ENCODE measurements at regions not wholly inside any gene's neighbourhood (a gene's known extent, or its start where the extent isn't known, plus 50 kb on each side); places are given as distances from the start of the nearest gene placed in this dataset.
"Not testable (repeated sequence)": the region's sequence is repeated elsewhere in the genome, so short reads cannot be mapped to it uniquely, and the experiment has no call there.

DNA sequence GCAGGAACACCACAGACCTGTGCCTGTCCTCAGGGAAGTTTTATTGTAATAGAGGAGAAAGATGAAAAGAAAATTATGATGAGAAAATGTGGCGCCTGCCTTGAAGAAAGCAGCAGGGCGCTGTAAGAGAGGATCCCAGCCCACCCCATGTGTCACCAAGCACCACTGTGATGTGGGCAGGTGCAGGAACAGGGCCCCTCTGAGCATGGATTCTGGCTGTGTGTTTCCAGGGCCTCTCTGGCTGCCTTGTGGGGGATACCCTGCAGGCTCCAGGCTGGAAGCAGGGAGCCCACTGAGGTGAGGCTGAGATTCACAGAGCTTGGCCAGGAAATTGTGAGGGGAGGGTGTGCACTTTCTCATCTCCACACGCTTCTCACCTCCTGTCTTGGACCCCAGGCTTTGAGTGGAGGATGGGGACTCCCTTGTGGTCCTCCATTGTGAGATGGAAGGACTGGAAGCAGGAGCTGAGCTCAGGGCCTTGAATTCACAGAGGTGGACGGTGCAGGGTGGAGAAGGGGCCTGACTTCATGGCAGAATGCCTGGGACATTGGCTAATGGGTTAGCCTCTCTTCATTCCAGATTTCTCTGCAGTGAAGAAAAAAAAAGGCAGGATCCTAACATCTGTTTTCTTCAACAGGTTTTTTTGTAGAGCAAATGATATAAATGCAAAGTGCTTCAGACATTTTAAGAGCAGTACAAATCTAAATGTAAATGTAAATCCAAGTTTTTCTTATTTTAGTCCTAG, 246.6 kb upstream of the B3GAT1 start:
- no peak for DNase-seq

DNA sequence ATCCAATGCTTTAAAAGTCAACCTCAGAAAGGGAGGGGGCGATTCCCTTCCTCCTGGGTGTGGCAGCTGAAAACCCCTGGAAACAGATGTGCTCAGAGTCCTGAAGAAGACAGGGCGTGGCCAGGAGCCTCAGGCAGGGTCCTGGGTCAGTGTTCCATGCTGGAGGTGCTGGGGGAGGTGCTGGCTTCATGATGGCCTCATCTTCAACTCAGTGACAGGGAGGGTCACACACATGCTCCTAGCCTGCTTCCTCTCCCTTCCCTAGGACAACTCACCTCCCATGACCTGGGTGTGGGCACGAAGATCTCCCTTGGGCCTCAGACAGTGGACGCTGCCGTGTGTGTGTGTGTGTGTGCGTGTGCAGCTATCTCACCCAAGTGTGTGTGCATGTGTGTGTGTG, 245.6 kb upstream of the B3GAT1 start:
- DNase-seq: no peak

DNA sequence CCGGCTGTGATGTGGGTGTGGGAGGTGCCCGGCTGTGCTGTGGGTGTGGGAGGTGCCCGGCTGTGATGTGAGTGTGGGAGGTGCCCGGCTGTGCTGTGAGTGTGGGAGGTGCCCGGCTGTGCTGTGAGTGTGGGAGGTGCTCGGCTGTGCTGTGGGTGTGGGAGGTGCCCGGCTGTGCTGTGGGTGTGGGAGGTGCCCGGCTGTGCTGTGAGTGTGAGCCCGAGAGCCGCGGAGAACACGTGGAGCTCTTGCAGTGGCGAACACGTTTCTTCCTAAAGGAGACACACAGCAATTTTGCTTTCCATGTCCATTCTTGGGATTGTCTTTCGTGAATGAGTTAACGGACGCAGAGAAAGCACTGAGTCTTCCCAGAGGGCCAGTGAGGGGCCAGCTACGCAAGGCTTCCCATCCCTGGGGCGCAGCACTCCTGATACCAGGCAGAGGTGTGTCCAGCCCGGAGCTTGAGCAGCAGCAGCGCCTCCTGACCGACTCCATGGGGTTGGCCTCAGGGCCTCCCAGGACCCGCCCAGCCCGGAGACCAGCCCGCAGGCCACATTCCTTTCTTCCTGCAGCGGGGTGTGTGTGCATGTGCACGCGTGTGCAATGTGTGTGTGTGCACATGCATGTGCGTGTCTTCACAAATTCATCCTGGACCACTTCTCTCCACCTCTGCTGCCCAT, 245.0 kb upstream of the B3GAT1 start:
- no peak for DNase-seq

DNA sequence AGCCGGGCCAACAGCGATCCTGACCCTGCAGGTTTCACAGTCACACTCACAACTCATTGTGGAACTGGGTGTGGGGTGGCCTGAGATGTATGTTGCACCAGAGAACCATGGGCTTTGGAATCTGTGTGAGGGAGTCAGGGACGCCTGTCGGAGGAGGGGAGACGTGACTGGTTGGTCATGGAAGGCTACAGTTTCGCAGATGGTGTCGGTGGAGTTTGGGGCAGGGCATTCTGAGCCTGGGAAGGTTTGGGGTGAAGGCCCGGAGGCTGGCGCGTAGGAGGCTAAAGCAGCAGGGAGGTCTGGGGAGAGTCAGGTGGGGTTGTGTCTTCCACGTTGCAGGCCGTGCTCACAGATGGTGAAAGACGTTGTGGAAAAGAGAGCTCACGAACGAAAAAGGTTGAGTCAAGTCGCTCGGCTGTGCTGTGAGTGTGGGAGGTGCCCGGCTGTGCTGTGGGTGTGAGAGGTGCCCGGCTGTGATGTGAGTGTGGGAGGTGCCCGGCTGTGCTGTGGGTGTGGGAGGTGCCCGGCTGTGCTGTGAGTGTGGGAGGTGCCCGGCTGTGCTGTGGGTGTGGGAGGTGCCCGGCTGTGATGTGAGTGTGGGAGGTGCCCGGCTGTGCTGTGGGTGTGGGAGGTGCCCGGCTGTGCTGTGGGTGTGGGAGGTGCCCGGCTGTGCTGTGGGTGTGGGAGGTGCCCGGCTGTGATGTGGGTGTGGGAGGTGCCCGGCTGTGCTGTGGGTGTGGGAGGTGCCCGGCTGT, 244.2 kb upstream of the B3GAT1 start:
- DNase-seq: not testable (repeated sequence)

DNA sequence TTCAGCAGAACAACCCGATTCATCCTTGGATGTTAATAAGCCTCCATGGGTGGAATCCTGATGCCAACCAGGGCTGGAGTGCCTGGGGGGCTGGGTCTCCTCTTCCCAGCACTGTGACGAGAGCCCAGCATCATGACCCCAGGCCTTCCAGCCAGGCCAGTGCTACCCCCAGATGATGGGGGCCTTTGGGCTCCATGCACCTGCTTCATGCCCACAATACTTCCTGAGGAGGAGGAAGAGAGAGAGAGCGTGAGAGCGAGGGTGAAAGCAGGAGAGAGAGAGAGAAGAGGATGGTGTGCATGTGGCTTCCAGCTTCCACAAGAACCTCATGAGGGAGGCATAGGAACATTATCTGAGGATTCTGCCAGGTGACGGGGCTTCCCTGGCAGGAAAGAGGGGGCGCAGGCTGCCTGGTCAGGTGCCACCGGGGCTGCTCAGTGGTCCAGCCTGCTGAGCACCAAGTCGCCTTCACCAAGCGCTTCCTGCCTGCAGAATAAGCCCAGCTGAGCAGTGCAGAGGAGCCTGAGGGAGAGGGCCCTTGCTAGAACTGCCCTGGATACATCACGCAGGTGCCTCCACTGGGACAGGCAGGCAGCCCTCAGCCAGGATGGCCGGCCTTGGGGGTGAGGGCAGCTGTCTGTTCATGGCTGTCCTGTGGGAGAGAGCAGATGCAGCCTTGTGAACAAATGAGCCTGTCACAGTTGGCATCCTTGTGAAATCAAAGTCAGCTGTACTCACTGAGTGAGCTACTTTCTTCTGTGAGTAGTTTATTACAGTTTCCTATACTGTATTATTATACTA, 243.3 kb upstream of the B3GAT1 start:
- DNase-seq: no peak

DNA sequence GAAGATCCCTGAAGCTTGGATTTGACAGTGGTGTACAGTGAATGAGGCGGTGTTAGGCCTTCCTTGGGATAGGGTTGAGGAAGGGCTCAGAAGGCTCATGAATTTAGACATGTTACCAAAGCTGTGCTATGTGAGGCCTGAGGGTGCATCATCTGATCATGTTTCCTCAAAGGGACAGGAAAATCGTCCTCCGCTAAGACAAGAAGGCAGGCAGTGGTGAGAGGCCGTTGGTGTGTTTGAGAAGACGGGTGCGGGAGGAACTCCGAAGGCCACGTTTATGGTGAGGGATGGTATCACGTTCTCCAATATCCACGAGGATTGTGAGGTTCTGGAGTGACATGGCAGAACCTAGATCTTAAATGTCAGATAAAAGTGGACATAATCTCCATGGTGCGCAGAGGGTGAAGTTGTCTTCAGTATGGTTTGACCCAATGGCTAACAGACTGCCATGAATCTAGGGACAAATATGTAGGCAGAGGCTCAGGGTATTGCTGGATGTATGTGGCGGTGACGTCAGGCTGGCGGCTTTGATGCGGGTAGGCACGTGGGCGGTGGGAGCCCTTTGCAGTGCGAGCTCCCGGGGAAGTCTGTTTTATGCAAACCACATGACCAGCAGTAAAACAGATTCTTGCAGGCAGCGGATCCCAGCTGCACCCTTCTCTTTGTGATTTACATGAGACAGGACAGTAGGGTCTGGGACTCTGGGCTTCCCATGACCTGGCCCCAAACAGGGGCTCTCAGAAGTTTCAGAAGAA, 242.3 kb upstream of the B3GAT1 start:
- peak; percentile 18 for DNase-seq

DNA sequence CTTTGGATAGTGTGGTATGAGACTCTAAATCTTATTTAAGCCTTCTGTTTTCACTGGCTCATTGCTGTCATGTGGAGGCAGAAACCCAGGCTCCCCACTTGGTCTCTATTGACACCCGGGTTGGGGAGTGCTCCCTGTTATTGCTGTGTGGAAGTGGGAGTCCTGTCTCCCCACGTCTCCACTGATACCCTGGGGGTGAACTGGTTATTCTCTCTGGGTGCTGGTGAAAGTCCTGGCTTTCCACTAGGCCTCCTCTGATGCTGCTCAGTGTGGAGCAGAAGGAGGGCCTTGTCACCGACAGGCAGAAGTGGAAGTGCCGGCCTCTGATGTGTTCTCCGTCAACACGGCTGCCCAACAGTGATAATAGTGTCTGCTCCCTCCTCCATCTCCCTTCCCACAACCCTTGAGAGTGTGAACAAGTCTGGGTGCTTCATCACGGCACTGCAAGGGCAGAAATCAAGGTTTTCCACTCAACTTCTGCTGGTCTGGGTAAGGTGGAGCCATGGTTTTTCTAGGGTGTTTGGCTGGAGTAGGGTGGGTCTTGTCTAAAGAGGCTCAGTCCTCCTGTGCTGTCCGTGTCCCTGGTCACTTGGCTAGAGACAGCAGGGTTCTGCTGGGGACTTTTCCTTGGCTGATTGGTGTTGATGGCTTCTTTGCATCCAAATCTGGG, 240.7 kb upstream of the B3GAT1 start:
- DNase-seq: no peak

DNA sequence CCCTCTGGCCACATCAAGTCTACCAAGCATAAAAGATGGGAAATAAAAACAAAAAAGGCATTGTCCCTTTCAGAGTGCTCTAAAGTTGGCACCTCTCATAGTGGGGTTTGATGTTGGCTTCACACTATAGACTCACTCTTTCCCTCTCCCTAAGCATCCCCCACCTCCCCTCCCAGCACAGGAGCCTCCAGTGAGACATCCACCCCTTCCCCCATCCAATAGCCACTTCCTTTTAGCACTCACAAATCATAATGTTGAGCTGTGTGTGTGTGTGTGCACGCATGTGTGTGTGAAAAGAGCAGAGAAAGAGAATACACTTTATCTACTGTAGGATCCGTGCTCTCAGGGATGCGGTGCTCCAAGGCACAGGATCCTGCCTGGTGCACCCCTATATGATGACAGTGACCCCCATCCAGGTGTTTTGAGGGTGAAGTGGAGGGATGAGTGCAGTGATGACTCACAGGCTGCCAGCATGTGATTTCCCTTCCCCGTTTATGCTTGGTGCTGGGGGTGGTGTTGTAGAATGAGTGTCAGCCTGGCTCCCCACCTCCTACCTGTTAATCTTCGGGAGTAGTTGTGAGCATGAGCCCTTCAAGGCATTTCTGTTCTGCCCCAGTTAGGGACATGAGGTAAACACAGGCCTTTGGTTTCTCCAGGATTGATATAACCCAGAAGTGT, 235.2 kb upstream of the B3GAT1 start:
- no peak for DNase-seq

DNA sequence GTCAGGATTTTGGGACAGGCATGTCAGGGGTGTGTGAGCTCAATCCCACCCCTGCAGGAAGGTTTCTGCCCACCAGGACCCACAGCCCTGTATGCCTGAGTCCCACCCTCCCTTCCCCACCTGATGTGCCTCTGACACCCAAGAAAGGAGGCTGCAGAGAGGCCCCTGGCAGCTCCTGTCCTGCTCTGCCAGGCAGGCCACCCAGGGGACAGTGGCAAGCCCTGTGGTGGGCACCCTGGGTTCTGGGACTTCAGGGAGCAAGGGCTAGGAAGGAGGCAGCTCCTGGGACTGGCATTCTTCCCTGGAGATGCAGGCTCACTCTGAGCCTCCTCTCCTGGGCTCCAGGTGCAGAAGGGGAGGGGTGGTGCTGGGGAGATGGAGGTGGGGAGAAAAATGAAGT, 234.5 kb upstream of the B3GAT1 start:
- DNase-seq: no peak

DNA sequence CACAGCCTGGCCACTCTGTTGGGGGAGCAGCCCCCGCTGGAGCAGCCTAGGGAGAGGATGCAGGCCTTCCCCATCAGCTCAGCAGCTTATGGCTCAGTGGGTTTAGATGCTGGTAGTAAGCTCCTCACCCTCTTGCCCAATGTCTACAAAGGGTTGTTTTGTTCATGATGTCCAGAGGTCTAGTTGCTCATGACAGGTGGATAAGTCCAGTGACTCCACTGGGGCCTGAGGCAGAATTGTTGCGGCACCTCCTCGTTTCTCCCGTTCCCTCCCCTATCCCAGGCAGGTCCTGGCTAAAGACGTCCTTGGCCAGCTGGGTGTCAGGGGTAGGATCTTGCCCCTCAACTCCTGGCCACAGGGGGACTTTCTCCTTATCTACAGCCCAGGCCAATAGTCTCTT, 233.5 kb upstream of the B3GAT1 start:
- DNase-seq: no peak

DNA sequence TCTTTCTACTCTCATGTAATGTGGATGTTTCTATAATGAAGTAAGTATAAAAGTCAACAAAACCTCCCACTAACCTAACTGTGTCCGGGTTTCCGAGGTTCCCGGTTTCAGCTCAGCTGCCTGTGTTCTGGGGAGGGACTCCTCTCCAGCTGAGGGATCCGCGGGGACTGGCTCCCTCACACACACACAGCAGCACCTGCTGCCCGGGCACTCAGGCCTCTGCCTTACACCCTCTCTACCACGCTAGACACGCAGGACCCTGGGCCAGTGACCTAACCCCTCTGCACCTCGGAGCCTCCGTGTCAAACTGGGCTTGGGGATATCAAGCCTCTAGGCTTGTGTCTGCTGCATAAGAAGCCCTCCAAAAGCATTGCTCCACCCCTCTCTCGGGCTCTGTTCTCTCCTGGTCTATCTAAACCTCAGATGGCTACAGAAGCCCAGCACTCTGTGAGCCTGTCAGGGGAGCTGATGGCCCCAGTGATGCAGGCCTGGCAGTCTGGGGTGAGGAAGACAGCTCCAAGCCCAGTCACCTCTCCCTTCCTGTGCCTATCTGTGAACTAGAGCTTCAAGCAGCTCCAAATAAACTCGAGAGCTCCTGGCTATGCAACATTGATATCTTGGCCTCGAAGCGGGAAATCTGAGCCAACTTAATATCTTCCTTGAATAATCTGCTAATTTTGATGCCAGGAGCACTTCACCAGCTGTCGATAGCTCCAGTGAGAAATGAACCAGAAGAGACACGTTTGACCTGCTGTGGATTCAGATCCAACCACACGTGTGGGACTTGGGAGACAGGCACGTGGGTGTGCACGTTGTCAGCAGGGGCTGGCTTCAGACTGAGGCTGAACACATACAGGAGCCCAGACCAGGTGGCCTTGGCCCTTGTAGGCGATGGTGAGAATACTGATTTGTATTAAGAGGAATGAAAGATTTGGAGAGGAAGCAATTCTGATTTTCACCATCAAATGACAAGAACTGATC, 232.7 kb upstream of the B3GAT1 start:
- DNase-seq: no peak

DNA sequence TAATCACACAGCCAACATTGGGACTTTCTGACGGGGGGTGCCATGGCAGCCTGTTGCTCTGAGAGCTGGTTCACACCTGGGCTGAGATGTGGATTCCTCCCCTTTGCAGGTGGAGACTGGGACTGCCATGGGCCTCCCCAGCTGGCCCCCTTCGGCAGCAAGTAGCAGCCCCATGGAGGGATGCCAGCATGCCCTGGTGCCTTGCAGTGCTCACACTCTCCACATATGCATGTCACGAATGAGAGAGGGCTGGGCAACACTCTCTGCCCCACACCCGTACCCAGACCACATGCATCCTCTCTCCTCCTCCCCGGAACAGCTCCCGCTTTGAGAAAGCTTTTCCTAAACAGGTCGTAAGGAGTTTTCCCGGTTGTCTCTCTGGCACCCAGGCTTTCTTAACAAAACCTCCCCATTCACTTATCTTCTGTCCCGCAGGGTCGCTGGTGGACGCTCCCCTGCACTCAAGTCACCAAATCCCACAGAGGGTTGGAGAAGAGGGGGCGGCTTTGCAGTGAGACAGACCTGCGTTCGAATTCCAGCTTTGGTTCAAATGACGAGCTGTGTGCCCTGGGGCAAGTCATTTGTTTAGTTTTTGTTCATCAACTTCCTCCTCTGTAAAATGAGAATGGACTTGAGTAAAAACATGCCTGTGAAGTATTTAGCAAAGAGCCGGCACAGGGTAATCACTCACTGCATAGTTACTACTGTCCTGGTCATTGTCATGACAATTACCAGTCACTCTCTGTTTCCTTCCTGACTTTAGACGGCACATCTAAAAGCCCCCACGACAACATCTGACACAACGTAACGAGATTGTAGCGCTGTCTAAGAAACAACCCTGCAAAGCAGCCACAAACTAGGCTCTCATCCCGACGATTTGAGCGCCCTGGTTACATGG, 231.3 kb upstream of the B3GAT1 start:
- DNase-seq: no peak

DNA sequence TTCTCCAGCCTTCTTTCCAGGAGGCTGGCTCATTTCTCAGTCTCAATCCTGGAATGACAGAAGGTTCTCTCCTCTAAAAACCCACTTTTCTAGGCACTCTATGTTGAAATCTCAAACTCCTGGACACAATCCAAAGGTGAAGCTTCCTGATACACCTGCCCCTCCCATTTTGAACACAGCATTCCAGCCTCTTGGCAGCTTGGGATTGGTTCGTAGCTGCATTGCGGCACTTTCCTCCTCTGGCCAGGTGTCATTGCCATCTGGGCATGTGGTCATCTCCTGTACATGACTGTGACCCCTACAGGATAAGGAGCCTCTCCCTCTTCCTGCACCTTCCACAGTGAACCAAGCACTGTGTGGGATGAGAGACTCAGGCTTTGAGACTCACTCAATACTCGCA, 230.2 kb upstream of the B3GAT1 start:
- no peak for DNase-seq

DNA sequence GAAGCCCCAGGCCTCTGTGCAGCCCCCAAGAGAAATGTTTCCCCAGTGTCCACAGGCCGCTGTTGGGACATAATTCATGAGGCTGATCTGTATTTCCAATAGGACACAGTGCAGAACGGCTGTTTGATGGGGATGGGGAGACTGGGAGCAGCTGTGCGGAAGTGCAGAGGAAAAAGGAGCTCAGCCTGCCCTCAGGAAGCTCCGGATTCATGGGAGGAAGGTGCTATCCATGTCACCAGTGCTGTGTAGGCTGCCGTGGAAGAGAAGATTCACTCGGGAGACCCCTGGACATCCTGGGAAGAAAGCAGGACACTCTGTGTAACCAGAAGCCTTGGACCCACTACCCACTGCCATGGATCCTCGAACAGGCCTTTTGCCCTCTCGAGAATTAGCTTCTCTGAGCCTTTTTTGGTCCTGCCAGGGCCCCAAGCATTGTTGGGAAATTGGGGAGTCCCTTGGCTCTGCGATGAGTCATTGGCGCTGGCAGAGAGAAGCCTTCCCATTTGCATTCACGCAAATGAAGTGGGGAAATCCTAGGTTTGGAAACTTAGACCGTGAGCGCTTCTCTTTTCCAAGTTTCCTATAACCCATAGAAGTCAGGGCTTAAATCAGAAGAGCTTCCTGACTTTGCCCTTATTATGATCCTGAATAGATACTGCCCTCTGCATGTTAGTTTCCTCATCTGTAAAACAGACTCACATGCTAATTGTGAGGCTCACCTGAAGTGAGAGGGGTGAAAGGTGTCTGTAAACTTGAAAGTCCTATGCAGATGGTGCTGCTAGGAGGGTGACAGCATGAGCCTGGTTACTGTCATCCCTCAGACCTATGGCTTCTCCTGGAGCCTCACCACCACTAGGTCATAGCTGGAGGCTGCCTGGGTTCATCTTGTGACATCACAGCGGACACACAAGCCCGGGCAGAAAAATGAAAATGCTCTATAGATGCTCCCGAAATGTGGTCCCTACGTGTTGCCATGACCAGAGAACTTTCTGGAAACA, 229.2 kb upstream of the B3GAT1 start:
- no peak for DNase-seq

DNA sequence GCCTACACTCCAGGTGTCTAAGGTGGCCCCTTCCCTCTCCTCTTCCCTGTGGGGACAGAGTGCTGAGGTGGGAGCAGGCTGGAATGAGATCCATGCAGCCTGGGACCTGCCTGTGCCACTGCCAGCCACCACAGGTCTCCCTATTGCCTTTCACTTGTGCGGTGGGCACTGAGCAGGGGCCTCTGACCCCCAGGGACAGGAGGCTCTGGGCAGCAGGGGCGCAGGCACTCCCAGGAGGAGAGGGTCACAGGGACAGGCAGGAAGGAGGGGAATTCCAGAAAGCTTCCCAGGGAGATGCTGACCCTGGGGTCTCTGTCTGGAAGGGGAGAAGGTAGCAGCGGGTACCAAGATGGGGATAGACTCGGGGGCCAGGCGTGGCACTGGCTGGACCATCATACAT, 228.5 kb upstream of the B3GAT1 start:
- DNase-seq: no peak

DNA sequence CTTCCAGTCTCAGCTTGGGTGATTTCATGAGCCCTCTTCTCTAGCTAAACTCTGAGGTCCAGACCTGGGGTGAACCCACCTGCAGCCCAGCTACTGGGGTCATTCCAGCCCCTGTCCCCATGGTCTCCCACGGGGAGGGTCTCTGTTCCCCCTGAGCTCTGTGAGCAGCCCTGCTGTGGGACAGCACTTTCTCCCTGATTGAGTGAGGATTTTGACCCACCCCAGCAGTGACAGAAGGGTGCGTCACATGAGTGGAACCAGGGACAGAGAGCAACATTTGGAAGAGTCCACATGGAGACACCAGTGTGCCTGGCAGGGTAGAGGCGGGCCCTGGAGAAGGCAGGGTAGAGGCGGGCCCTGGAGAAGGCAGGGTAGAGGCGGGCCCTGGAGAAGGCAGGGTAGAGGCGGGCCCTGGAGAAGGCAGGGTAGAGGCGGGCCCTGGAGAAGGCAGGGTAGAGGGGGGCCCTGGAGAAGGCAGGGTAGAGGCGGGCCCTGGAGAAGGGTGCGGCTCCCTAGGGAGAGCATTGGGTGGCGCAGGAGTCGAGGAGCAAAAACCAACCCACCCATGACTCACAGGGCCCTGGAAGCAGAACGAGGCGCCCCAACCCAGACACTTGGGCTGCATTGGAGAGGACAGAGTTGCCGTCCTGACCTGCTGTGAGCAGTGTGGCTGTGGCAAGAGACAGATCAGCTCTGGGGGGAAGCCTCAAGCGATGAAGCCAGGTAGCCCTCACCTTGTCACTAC, 227.7 kb upstream of the B3GAT1 start:
- DNase-seq: no peak
